H1 (cell line): ENCODE measurements at regions not wholly inside any gene's neighbourhood (a gene's known extent, or its start where the extent isn't known, plus 50 kb on each side); places are given as distances from the start of the nearest gene placed in this dataset.

ENCODE experiments used
- CTCF ChIA-PET: fragments of 300-600 bp; sonication (Branson Sonifier 250); formaldehyde crosslinking; loops from one replicate; lab custom pipeline; 2021; ENCODE audit not compliant: partially characterized antibody; lab: Charles Lee
- POLR2A ChIA-PET: fragments of 300-600 bp; sonication (Branson Sonifier 250); formaldehyde crosslinking; loops from one replicate; lab custom pipeline; 2021; ENCODE audit warnings: inconsistent platforms; ENCODE audit not compliant: partially characterized antibody; lab: Charles Lee
- DNase-seq, 2 experiments: peaks; one replicate each; pipeline versions ENCODE4 v3.0.0 to v3.0.0-alpha.2; 2010 to 2022; ENCODE audit warnings: low spot score in 2 of 2, low read depth in 1 of 2, mixed read lengths in 1 of 2
- FAIRE-seq: peaks from 2 replicates; lab custom pipeline; 2011; peaks lifted over from hg19 to GRCh38; lab: Jason Lieb, UNC
- H2AFZ ChIP-seq: 2 replicates; pipeline ENCODE4 v1.8.1; 2012; ENCODE audit warnings: low read length, inconsistent platforms
- H2AK5ac ChIP-seq: 2 replicates; pipeline ENCODE4 v1.6.1; 2013; ENCODE audit warnings: low read depth, low read length
- H2BK120ac ChIP-seq: replicated peaks from 2 replicates; pipeline ENCODE3; 2013; ENCODE audit warnings: low read depth, low read length, inconsistent platforms
- H2BK12ac ChIP-seq: 2 replicates; pipeline ENCODE4 v1.6.1; 2013; ENCODE audit warnings: low read depth, low read length
- H2BK15ac ChIP-seq: 2 replicates; pipeline ENCODE4 v1.6.1; 2013; ENCODE audit warnings: low read length
- H2BK20ac ChIP-seq: 2 replicates; pipeline ENCODE4 v1.6.1; 2013; ENCODE audit warnings: low read length
- H2BK5ac ChIP-seq: 2 replicates; pipeline ENCODE4 v1.6.1; 2013; ENCODE audit warnings: low read depth, low read length
- H3K14ac ChIP-seq: 2 replicates; pipeline ENCODE4 v1.6.1; 2013; ENCODE audit warnings: inconsistent platforms; ENCODE audit not compliant: insufficient read length
- H3K18ac ChIP-seq: 2 replicates; pipeline ENCODE4 v1.6.1; 2013; ENCODE audit warnings: low read length; ENCODE audit errors: extremely low read depth
- H3K23ac ChIP-seq: 2 replicates; pipeline ENCODE4 v1.6.1; 2013; ENCODE audit warnings: inconsistent platforms; ENCODE audit not compliant: insufficient read length
- H3K23me2 ChIP-seq: 2 replicates; pipeline ENCODE4 v1.6.1; 2013; ENCODE audit warnings: low read depth, low read length
- H3K27ac ChIP-seq: 2 replicates; pipeline ENCODE4 v1.6.1; 2011; ENCODE audit warnings: low read depth, low read length, inconsistent platforms
- H3K27me3 ChIP-seq, 4 experiments: replicated peaks in 1 of 4; 1 replicate in 1 of 4; 2 replicates in 3 of 4; pipeline versions ENCODE4 v1.6.1 to v1.8.1; 2011 to 2013; ENCODE audit warnings: low read length in 3 of 4, mild to moderate bottlenecking in 3 of 4, inconsistent platforms in 2 of 4, mixed read lengths in 2 of 4, moderate library complexity in 1 of 4; ENCODE audit not compliant: control insufficient read depth in 3 of 4, insufficient read depth in 3 of 4; ENCODE audit errors: extremely low read depth in 1 of 4
- H3K36me3 ChIP-seq, 4 experiments: 2 replicates each; pipeline versions ENCODE4 v1.6.1 to v1.8.1; 2011 to 2013; ENCODE audit warnings: mild to moderate bottlenecking in 4 of 4, low read length in 3 of 4, moderate library complexity in 2 of 4, control low read depth in 1 of 4, inconsistent platforms in 1 of 4; ENCODE audit not compliant: insufficient read depth in 4 of 4, control insufficient read depth in 2 of 4
- H3K4ac ChIP-seq: replicated peaks from 2 replicates; pipeline ENCODE3; 2013; ENCODE audit warnings: low read length, low read depth, mixed read lengths, inconsistent platforms; ENCODE audit not compliant: insufficient read length
- H3K4me1 ChIP-seq, 4 experiments: replicated peaks in 1 of 4; 1 replicate in 1 of 4; 2 replicates in 3 of 4; pipeline versions ENCODE4 v1.6.1 to v1.8.1; 2011 to 2013; ENCODE audit warnings: low read length in 3 of 4, inconsistent platforms in 2 of 4, mixed read lengths in 1 of 4; ENCODE audit not compliant: insufficient read depth in 4 of 4, control insufficient read depth in 3 of 4
- H3K4me2 ChIP-seq, 2 experiments: 2 replicates each; pipeline versions ENCODE4 v1.6.1 to v1.8.1; 2011 to 2013; ENCODE audit warnings: low read depth in 2 of 2, low read length in 2 of 2, control low read depth in 1 of 2, inconsistent platforms in 1 of 2, mild to moderate bottlenecking in 1 of 2; ENCODE audit not compliant: insufficient read depth in 1 of 2
- H3K4me3 ChIP-seq, 4 experiments: fragments of 200-600, 300-600 bp in 1 of 4; sonication (generic), shearing (Covaris generic), sonication (Bioruptor Twin) in 1 of 4; 2 replicates each; pipeline versions ENCODE4 v1.5.1 to v1.8.1; 2011 to 2016; ENCODE audit warnings: low read length in 4 of 4, low read depth in 3 of 4, control low read depth in 2 of 4, inconsistent platforms in 2 of 4, mild to moderate bottlenecking in 2 of 4, mixed read lengths in 1 of 4, moderate library complexity in 1 of 4; ENCODE audit not compliant: insufficient read depth in 2 of 4; ENCODE audit errors: extremely low read depth in 1 of 4
- H3K56ac ChIP-seq: replicated peaks from 2 replicates; pipeline ENCODE3; 2013; ENCODE audit warnings: low read depth, mild to moderate bottlenecking, mixed read lengths, low read length, inconsistent platforms; ENCODE audit not compliant: insufficient read length
- H3K79me1 ChIP-seq: 2 replicates; pipeline ENCODE4 v1.6.1; 2013; ENCODE audit warnings: low read depth, low read length, control low read depth
- H3K79me2 ChIP-seq, 2 experiments: 2 replicates each; pipeline versions ENCODE4 v1.6.1 to v1.8.1; 2012 to 2013; ENCODE audit warnings: low read length in 2 of 2, mild to moderate bottlenecking in 2 of 2, inconsistent platforms in 1 of 2; ENCODE audit not compliant: insufficient read depth in 2 of 2, control insufficient read depth in 1 of 2
- H3K9ac ChIP-seq, 4 experiments: replicated peaks in 1 of 4; 1 replicate in 1 of 4; 2 replicates in 3 of 4; pipeline versions ENCODE4 v1.6.1 to v1.8.1; 2011 to 2013; ENCODE audit warnings: low read depth in 3 of 4, low read length in 3 of 4, control low read depth in 2 of 4, mild to moderate bottlenecking in 2 of 4, moderate library complexity in 2 of 4, inconsistent platforms in 1 of 4; ENCODE audit errors: extremely low read depth in 1 of 4
- H3K9me3 ChIP-seq, 2 experiments: 2 replicates each; pipeline versions ENCODE4 v1.6.1 to v1.8.1; 2012 to 2013; ENCODE audit warnings: mild to moderate bottlenecking in 2 of 2, moderate library complexity in 2 of 2, control low read depth in 1 of 2, inconsistent platforms in 1 of 2, low read depth in 1 of 2, low read length in 1 of 2, mixed read lengths in 1 of 2; ENCODE audit not compliant: insufficient read depth in 2 of 2
- H4K20me1 ChIP-seq, 2 experiments: replicated peaks in 1 of 2; 2 replicates each; pipeline versions ENCODE3 to v1.8.1; 2011 to 2013; ENCODE audit warnings: inconsistent platforms in 2 of 2, low read length in 2 of 2, mild to moderate bottlenecking in 1 of 2; ENCODE audit not compliant: insufficient read depth in 2 of 2, control insufficient read depth in 1 of 2
- H4K5ac ChIP-seq: 2 replicates; pipeline ENCODE4 v1.6.1; 2013; ENCODE audit warnings: low read length, low read depth, mixed read lengths, inconsistent platforms; ENCODE audit not compliant: insufficient read length
- H4K8ac ChIP-seq: 2 replicates; pipeline ENCODE4 v1.8.0; 2013; ENCODE audit warnings: mild to moderate bottlenecking, moderate library complexity, low read length, inconsistent platforms; ENCODE audit not compliant: insufficient read depth; ENCODE audit errors: extremely low read depth
- H4K91ac ChIP-seq: replicated peaks from 2 replicates; pipeline ENCODE3; 2013; ENCODE audit warnings: low read length, mixed read lengths, inconsistent platforms; ENCODE audit not compliant: insufficient read length
- FOSL1 ChIP-seq: IDR thresholded peaks from 2 replicates; pipeline ENCODE4 v1.6.1; 2011; ENCODE audit warnings: mild to moderate bottlenecking, low read depth, low read length, moderate library complexity; ENCODE audit not compliant: insufficient read depth
- KDM1A ChIP-seq: fragments of 200-600, 300-600 bp; sonication (generic); IDR thresholded peaks from 2 replicates; pipeline ENCODE4 v1.7.1; 2016; ENCODE audit warnings: mild to moderate bottlenecking, low read length, borderline replicate concordance
- POLR2A ChIP-seq, 2 experiments: IDR thresholded peaks; 1 replicate in 1 of 2; 2 replicates in 1 of 2; pipeline ENCODE4 v1.6.1; 2011; ENCODE audit warnings: low read depth in 2 of 2, low read length in 2 of 2, mild to moderate bottlenecking in 2 of 2; ENCODE audit errors: control extremely low read depth in 1 of 2
- RFX5 ChIP-seq: IDR thresholded peaks from 2 replicates; pipeline ENCODE4 v1.6.1; 2011; ENCODE audit warnings: low read depth, low read length, improper control_type of control experiment, borderline replicate concordance
- WGBS, 2 experiments: shearing (Covaris generic) in 1 of 2; methylation state at CpG; one replicate each; pipeline versions ENCODE4 v1.1.6 to v1.1.7; 2013 to 2015; ENCODE audit warnings: low lambda C conversion rate in 2 of 2, mixed read lengths in 2 of 2, inconsistent platforms in 1 of 2, low coverage in 1 of 2, missing lambda C conversion rate in 1 of 2; ENCODE audit not compliant: insufficient replicate concordance in 2 of 2, insufficient coverage in 1 of 2, insufficient read length in 1 of 2; ENCODE audit errors: extremely low coverage in 1 of 2, missing lambda C conversion rate in 1 of 2; 5-methylcytosine and 5-hydroxymethylcytosine counted together

GRCh38 chr9:25029743-25030142 lies 484.0 kb upstream of the IZUMO3 start:
- H2AK5ac ChIP-seq: no peak overlapping the region
- H3K36me3 ChIP-seq: no peaks in the 10 kb centered on the region
- H2BK120ac ChIP-seq: no peak overlapping the region
- H2BK5ac ChIP-seq: no peak overlapping the region
- H3K14ac ChIP-seq: no peak overlapping the region
- no peak overlapping the region for H3K27ac ChIP-seq
- 97% methylated on average over 2 of the region's 2 CpGs; no CpG with 5 or more reads in 1 of the 2 experiments for WGBS, 2 experiments
- H2BK12ac ChIP-seq: no peak overlapping the region
- no peak overlapping the region for H4K5ac ChIP-seq
- H3K9me3 ChIP-seq: no peaks in the 10 kb centered on the region
- no peak overlapping the region for H3K4me2 ChIP-seq
- no peak overlapping the region for H2BK15ac ChIP-seq
- H4K91ac ChIP-seq: no peak overlapping the region
- H3K9ac ChIP-seq: no peak overlapping the region
- H3K27me3 ChIP-seq: no peaks in the 10 kb centered on the region
- no peak overlapping the region for H4K8ac ChIP-seq
- H2BK20ac ChIP-seq: no peak overlapping the region
- ChIA-PET CTCF (no interaction called here), POLR2A (no interaction called here)
- H3K23me2 ChIP-seq: no peaks in the 10 kb centered on the region
- H3K4me3 ChIP-seq: no peak overlapping the region
- no peak overlapping the region for H2AFZ ChIP-seq
- no peaks in the 10 kb centered on the region for H3K4me1 ChIP-seq
- no peak overlapping the region for H3K18ac ChIP-seq
- DNase-seq: no peak
- FAIRE-seq: no peak
- TF ChIP-seq RFX5: no peak
- TF ChIP-seq POLR2A (IDR thresholded peaks at IDR 0.05; ENCODE audit: control extremely low read depth in 1 of 2, low read depth in 2 of 2, low read length in 2 of 2): no peak
- no peak for TF ChIP-seq KDM1A
- no peak for TF ChIP-seq FOSL1
- H3K4ac ChIP-seq: no peak overlapping the region
- no peak overlapping the region for H3K23ac ChIP-seq
- no peak overlapping the region for H3K56ac ChIP-seq
- H3K79me1 ChIP-seq: no peaks in the 10 kb centered on the region
- no peaks in the 10 kb centered on the region for H4K20me1 ChIP-seq
- H3K79me2 ChIP-seq: no peaks in the 10 kb centered on the region
